HepG2 (cell line): ENCODE measurements at regions not wholly inside any gene's neighbourhood (a gene's known extent, or its start where the extent isn't known, plus 50 kb on each side); places are given as distances from the start of the nearest gene placed in this dataset.

Experiments used
- ATM ChIP-seq: fragments of 450-650 bp; IDR thresholded peaks from 2 replicates; pipeline ENCODE4 v1.7.1; 2017; ENCODE audit warnings: mild to moderate bottlenecking, borderline replicate concordance
- BHLHE40 ChIP-seq: IDR thresholded peaks from 2 replicates; pipeline ENCODE4 v1.6.1; 2011; ENCODE audit warnings: low read length, improper control_type of control experiment
- BORCS8-MEF2B ChIP-seq: sonication (generic); formaldehyde crosslinking; IDR thresholded peaks from 2 replicates; pipeline ENCODE4 v1.8.0; 2022; ENCODE audit warnings: mild to moderate bottlenecking, missing genetic modification reagents
- CREM ChIP-seq, 2 experiments: sonication (generic) in 1 of 2; formaldehyde crosslinking in 1 of 2; IDR thresholded peaks; 2 replicates each; pipeline versions ENCODE4 v1.4.0 to v1.6.1; 2016 to 2020; ENCODE audit warnings: antibody characterized with exemption in 1 of 2, mild to moderate bottlenecking in 1 of 2, missing genetic modification reagents in 1 of 2
- FOSL1 ChIP-seq: sonication (generic); formaldehyde crosslinking; IDR thresholded peaks from 2 replicates; pipeline ENCODE4 v1.9.0; 2021; ENCODE audit warnings: missing genetic modification reagents, borderline replicate concordance
- GABPB1 ChIP-seq: IDR thresholded peaks from 2 replicates; pipeline ENCODE4 v1.6.1; 2016; ENCODE audit warnings: mild to moderate bottlenecking, missing genetic modification reagents, moderate library complexity, missing compliant biosample characterization
- HDAC1 ChIP-seq: sonication (generic); formaldehyde crosslinking; IDR thresholded peaks from 2 replicates; pipeline ENCODE4 v1.5.1; 2020; ENCODE audit warnings: mild to moderate bottlenecking, missing genetic modification reagents
- NFKBIZ ChIP-seq: IDR thresholded peaks from 2 replicates; pipeline ENCODE4 v1.6.1; 2018; ENCODE audit warnings: missing genetic modification reagents, missing compliant biosample characterization
- RBAK ChIP-seq: sonication (generic); formaldehyde crosslinking; IDR thresholded peaks from 2 replicates; pipeline ENCODE4 v1.5.1; 2020; ENCODE audit warnings: mild to moderate bottlenecking, missing genetic modification reagents
- SP5 ChIP-seq: IDR thresholded peaks from 2 replicates; pipeline ENCODE4 v1.6.1; 2016; ENCODE audit warnings: low read depth, borderline replicate concordance
- WIZ ChIP-seq: sonication (generic); formaldehyde crosslinking; IDR thresholded peaks from 2 replicates; pipeline ENCODE4 v1.5.1; 2020; ENCODE audit warnings: mild to moderate bottlenecking, missing genetic modification reagents
- ZNF207 ChIP-seq: fragments of 450-650 bp; IDR thresholded peaks from 2 replicates; pipeline ENCODE4 v1.6.1; 2016; ENCODE audit warnings: antibody characterized with exemption, borderline replicate concordance
- ZNF382 ChIP-seq: sonication (generic); formaldehyde crosslinking; IDR thresholded peaks from 2 replicates; pipeline ENCODE4 v1.5.0; 2020; ENCODE audit warnings: missing genetic modification reagents, mild to moderate bottlenecking, borderline replicate concordance
- ZNF792 ChIP-seq: IDR thresholded peaks from 2 replicates; pipeline ENCODE4 v1.6.1; 2016
- TF ChIP-seq, protein P1 (sequence below): IDR thresholded peaks from 2 replicates; pipeline ENCODE4 v1.6.1; 2012; ENCODE audit warnings: low read length, improper control_type of control experiment
- TF ChIP-seq, protein P2 (sequence below): sonication (generic); formaldehyde crosslinking; conservative IDR thresholded peaks from 2 replicates; pipeline ENCODE4 v1.8.0; 2022; ENCODE audit warnings: mild to moderate bottlenecking, moderate library complexity, missing genetic modification reagents
- TF ChIP-seq, protein P3 (sequence below): sonication (generic); formaldehyde crosslinking; IDR thresholded peaks from 2 replicates; pipeline ENCODE4 v1.4.0; 2020; ENCODE audit warnings: missing genetic modification reagents
- TF ChIP-seq, protein P4 (sequence below): sonication (generic); formaldehyde crosslinking; IDR thresholded peaks from 2 replicates; pipeline ENCODE4 v1.4.0; 2020; ENCODE audit warnings: low read depth, mild to moderate bottlenecking, missing genetic modification reagents

DNA sequence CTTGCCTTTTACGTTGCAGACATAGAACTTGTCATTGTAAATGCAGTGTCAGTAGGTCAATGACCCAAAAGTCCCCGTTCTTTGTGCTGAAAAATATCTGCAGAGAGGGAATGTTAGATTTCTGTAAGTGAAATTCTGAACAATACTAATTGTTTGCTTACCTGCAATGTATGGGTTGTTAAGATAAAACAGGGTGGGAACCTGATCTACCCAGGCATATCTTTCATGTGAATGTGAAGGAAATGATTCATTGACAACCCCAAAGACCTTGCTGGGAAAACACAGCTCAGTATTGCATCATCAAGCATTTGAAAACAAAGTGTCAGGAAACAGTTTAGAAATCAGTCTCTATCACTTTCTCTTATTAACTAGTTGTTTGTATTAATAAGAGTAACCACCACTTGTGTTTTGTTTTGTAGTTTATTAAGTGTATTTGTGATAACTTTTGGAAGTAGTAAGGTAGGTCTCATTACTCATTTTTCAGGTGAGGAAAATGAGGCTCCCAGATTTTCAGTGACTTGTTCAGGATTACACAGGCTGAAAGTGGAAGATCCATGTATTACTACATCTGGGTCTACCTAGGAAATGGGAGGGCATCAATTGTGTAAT lies 57.9 kb upstream of the SLC38A2 start (continued):
- TF ChIP-seq, protein P1, sequence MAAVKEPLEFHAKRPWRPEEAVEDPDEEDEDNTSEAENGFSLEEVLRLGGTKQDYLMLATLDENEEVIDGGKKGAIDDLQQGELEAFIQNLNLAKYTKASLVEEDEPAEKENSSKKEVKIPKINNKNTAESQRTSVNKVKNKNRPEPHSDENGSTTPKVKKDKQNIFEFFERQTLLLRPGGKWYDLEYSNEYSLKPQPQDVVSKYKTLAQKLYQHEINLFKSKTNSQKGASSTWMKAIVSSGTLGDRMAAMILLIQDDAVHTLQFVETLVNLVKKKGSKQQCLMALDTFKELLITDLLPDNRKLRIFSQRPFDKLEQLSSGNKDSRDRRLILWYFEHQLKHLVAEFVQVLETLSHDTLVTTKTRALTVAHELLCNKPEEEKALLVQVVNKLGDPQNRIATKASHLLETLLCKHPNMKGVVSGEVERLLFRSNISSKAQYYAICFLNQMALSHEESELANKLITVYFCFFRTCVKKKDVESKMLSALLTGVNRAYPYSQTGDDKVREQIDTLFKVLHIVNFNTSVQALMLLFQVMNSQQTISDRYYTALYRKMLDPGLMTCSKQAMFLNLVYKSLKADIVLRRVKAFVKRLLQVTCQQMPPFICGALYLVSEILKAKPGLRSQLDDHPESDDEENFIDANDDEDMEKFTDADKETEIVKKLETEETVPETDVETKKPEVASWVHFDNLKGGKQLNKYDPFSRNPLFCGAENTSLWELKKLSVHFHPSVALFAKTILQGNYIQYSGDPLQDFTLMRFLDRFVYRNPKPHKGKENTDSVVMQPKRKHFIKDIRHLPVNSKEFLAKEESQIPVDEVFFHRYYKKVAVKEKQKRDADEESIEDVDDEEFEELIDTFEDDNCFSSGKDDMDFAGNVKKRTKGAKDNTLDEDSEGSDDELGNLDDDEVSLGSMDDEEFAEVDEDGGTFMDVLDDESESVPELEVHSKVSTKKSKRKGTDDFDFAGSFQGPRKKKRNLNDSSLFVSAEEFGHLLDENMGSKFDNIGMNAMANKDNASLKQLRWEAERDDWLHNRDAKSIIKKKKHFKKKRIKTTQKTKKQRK = no peak
- TF ChIP-seq ATM (no peak), BHLHE40 (no peak), ZNF792 (no peak), GABPB1 (CRISPR knock-in tag) (no peak), NFKBIZ (CRISPR knock-in tag) (peak; percentile 62; the same call in 1 of the 2 replicates), HDAC1 (CRISPR knock-in tag) (peak; percentile 66), FOSL1 (CRISPR knock-in tag) (peak; percentile 74; the same call in 1 of the 2 replicates), ZNF382 (CRISPR knock-in tag) (no peak), SP5 (CRISPR knock-in tag) (peak; percentile 89), ZNF207 (no peak), WIZ (CRISPR knock-in tag) (no peak), CREM (IDR thresholded peaks at IDR 0.05) (peak; percentile 83), CREM (CRISPR knock-in tag; IDR thresholded peaks at IDR 0.05) (no peak), RBAK (CRISPR knock-in tag) (no peak), BORCS8-MEF2B (CRISPR knock-in tag) (no peak)
- TF ChIP-seq, protein P2, sequence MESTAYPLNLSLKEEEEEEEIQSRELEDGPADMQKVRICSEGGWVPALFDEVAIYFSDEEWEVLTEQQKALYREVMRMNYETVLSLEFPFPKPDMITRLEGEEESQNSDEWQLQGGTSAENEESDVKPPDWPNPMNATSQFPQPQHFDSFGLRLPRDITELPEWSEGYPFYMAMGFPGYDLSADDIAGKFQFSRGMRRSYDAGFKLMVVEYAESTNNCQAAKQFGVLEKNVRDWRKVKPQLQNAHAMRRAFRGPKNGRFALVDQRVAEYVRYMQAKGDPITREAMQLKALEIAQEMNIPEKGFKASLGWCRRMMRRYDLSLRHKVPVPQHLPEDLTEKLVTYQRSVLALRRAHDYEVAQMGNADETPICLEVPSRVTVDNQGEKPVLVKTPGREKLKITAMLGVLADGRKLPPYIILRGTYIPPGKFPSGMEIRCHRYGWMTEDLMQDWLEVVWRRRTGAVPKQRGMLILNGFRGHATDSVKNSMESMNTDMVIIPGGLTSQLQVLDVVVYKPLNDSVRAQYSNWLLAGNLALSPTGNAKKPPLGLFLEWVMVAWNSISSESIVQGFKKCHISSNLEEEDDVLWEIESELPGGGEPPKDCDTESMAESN (CRISPR knock-in tag) = 0 out of 2 replicates have a peak, but pooled peaks have one; percentile 24
- TF ChIP-seq, protein P3, sequence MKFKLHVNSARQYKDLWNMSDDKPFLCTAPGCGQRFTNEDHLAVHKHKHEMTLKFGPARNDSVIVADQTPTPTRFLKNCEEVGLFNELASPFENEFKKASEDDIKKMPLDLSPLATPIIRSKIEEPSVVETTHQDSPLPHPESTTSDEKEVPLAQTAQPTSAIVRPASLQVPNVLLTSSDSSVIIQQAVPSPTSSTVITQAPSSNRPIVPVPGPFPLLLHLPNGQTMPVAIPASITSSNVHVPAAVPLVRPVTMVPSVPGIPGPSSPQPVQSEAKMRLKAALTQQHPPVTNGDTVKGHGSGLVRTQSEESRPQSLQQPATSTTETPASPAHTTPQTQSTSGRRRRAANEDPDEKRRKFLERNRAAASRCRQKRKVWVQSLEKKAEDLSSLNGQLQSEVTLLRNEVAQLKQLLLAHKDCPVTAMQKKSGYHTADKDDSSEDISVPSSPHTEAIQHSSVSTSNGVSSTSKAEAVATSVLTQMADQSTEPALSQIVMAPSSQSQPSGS (CRISPR knock-in tag) = peak; percentile 84; the same call in 1 of the 2 replicates
- TF ChIP-seq, protein P4, sequence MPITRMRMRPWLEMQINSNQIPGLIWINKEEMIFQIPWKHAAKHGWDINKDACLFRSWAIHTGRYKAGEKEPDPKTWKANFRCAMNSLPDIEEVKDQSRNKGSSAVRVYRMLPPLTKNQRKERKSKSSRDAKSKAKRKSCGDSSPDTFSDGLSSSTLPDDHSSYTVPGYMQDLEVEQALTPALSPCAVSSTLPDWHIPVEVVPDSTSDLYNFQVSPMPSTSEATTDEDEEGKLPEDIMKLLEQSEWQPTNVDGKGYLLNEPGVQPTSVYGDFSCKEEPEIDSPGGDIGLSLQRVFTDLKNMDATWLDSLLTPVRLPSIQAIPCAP (CRISPR knock-in tag) = no peak
